ENCODE measurements at regions not wholly inside any gene's neighbourhood (a gene's known extent, or its start where the extent isn't known, plus 50 kb on each side); places are given as distances from the start of the nearest gene placed in this dataset.

DNA sequence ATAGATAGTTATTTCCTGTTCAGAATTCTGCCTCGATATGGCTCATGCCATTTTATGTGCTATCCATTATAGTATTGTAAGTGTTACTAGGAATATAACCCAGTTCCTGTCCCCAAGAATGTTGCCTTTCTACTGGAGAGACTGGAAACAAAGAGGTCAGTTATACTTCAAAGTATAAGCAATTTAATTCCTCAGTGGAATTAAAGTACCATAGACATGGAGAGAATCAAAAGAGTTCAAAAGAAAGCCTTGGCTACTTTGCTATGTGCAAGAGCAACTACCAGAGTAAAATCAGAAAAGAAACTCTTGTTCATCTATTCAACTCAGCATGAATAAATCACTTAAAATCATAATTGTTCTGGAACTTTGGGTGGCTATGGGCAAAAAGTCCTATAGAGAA, 173.2 kb upstream of the EEA1 start:
- DNase-seq (ENCODE audit: low spot score) = no peak
- Mint-ChIP-seq H3K36me3 (ENCODE audit: low read depth, unreplicated experiment) (no peaks in the 10 kb centered on the region), H3K4me1 (ENCODE audit: unreplicated experiment) (peaks cover 6% of the 10 kb centered on the region), H3K4me3 (ENCODE audit: unreplicated experiment) (no peak overlapping the region), H3K27me3 (ENCODE audit: unreplicated experiment) (no peaks in the 10 kb centered on the region), H3K9me3 (ENCODE audit: unreplicated experiment) (no peaks in the 10 kb centered on the region), H3K27ac (ENCODE audit: unreplicated experiment) (no peak overlapping the region)
- TF ChIP-seq, protein P1, sequence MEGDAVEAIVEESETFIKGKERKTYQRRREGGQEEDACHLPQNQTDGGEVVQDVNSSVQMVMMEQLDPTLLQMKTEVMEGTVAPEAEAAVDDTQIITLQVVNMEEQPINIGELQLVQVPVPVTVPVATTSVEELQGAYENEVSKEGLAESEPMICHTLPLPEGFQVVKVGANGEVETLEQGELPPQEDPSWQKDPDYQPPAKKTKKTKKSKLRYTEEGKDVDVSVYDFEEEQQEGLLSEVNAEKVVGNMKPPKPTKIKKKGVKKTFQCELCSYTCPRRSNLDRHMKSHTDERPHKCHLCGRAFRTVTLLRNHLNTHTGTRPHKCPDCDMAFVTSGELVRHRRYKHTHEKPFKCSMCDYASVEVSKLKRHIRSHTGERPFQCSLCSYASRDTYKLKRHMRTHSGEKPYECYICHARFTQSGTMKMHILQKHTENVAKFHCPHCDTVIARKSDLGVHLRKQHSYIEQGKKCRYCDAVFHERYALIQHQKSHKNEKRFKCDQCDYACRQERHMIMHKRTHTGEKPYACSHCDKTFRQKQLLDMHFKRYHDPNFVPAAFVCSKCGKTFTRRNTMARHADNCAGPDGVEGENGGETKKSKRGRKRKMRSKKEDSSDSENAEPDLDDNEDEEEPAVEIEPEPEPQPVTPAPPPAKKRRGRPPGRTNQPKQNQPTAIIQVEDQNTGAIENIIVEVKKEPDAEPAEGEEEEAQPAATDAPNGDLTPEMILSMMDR (IDR thresholded peaks at IDR 0.05; ENCODE audit: unreplicated experiment) = no peak

DNA sequence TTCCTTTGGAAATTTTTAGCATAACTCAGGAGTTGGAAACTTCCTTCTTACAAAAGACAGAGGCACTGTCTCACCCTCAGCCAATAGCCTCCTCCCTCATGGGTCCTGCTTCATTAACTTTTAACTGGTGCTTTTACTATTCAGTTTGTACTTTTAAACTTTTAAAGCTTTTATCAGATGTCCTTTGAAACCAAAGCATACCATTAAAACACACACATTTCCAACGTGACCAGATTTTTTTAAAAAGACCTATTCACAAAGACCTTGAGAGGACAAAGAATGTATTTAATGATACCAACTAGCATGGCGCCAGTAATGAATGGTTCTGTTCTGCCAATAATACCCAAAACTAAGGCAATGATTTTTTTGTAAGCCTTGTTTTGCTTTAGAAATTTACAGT, 173.6 kb upstream of the EEA1 start:
- TF ChIP-seq, protein P1 (IDR thresholded peaks at IDR 0.05; ENCODE audit: unreplicated experiment) = no peak
- H3K4me3 Mint-ChIP-seq (ENCODE audit: unreplicated experiment) = no peak overlapping the region
- no peak for DNase-seq (ENCODE audit: low spot score)
- H3K4me1 Mint-ChIP-seq (ENCODE audit: unreplicated experiment) = peaks cover 8% of the 10 kb centered on the region
- no peaks in the 10 kb centered on the region for H3K9me3 Mint-ChIP-seq (ENCODE audit: unreplicated experiment)
- no peak overlapping the region for H3K27ac Mint-ChIP-seq (ENCODE audit: unreplicated experiment)
- H3K27me3 Mint-ChIP-seq (ENCODE audit: unreplicated experiment) = no peaks in the 10 kb centered on the region
- H3K36me3 Mint-ChIP-seq (ENCODE audit: low read depth, unreplicated experiment) = no peaks in the 10 kb centered on the region

DNA sequence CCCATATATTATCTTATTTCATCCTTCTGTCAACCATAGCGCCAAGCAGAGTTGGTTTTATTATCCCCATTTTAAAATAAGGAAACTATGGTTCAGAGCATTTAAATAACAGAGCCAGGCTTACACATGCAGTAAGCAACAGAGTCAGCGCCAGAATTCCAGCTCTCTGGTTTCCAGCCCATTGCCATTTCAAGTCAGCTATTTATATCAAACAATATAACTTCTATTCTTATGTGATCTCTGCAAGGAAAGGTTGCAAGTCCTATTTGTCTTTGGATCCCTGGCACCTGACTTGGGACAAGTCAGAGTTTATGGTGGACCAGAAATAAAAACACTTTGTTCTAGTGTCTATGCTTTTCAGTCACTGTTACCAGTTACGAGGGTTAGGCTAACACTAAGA, 174.1 kb upstream of the EEA1 start:
- Mint-ChIP-seq H3K36me3 (ENCODE audit: low read depth, unreplicated experiment) (no peaks in the 10 kb centered on the region), H3K4me3 (ENCODE audit: unreplicated experiment) (no peak overlapping the region), H3K27ac (ENCODE audit: unreplicated experiment) (no peak overlapping the region), H3K27me3 (ENCODE audit: unreplicated experiment) (no peaks in the 10 kb centered on the region), H3K4me1 (ENCODE audit: unreplicated experiment) (peaks cover 13% of the 10 kb centered on the region), H3K9me3 (ENCODE audit: unreplicated experiment) (no peaks in the 10 kb centered on the region)
- TF ChIP-seq, protein P1 (IDR thresholded peaks at IDR 0.05; ENCODE audit: unreplicated experiment) = no peak
- DNase-seq (ENCODE audit: low spot score) = no peak

DNA sequence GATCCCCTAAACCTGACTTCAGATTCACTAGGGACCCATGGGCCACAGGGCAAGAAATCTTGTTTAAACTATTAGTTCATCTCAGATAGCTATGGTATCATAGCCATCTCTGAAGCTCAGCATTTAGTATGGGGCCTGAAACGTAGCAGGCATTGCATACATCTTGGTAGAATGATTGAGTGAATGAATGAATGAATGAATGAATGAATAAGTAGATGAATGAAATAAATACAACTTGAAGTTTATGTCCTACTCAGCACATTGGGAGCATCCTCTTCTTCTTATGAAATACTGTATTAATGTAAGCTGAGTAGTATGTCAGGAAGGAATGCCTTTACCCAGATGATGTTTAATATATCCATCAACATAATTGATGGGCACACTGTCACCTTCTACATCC, 175.4 kb upstream of the EEA1 start:
- no peaks in the 10 kb centered on the region for H3K9me3 Mint-ChIP-seq (ENCODE audit: unreplicated experiment)
- no peak overlapping the region for H3K27ac Mint-ChIP-seq (ENCODE audit: unreplicated experiment)
- H3K27me3 Mint-ChIP-seq (ENCODE audit: unreplicated experiment) = no peaks in the 10 kb centered on the region
- no peak overlapping the region for H3K4me3 Mint-ChIP-seq (ENCODE audit: unreplicated experiment)
- DNase-seq (ENCODE audit: low spot score) = no peak
- TF ChIP-seq, protein P1 (IDR thresholded peaks at IDR 0.05; ENCODE audit: unreplicated experiment) = no peak
- H3K36me3 Mint-ChIP-seq (ENCODE audit: low read depth, unreplicated experiment) = no peaks in the 10 kb centered on the region
- H3K4me1 Mint-ChIP-seq (ENCODE audit: unreplicated experiment) = peaks cover 22% of the 10 kb centered on the region

DNA sequence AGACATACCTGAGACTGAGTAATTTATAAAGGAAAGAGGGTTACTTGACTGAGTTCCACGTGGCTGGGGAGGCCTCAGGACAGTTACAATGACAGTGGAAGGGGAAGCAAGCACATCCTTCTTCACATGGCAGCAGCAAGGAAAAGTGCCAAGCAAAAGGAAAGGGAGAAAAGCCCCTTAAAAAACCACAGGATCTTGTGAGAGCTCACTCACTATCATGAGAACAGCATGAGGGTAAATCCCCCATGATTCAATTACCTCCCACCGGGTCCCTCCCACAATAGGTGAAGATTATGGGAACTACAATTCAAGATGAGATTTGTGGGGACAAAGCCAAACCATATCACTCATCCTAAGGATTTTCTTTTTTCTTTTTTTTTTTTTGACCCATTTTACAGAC, 177.8 kb upstream of the EEA1 start:
- H3K36me3 Mint-ChIP-seq (ENCODE audit: low read depth, unreplicated experiment) = no peaks in the 10 kb centered on the region
- H3K27ac Mint-ChIP-seq (ENCODE audit: unreplicated experiment) = peak overlapping the region; percentile 36
- H3K4me1 Mint-ChIP-seq (ENCODE audit: unreplicated experiment) = peaks cover 42% of the 10 kb centered on the region
- H3K27me3 Mint-ChIP-seq (ENCODE audit: unreplicated experiment) = no peaks in the 10 kb centered on the region
- TF ChIP-seq, protein P1 (IDR thresholded peaks at IDR 0.05; ENCODE audit: unreplicated experiment) = no peak
- no peak overlapping the region for H3K4me3 Mint-ChIP-seq (ENCODE audit: unreplicated experiment)
- no peaks in the 10 kb centered on the region for H3K9me3 Mint-ChIP-seq (ENCODE audit: unreplicated experiment)
- no peak for DNase-seq (ENCODE audit: low spot score)

Measured in endothelial cell (in vitro differentiated cells).